ENCODE measurements at regions not wholly inside any gene's neighbourhood (a gene's known extent, or its start where the extent isn't known, plus 50 kb on each side); places are given as distances from the start of the nearest gene placed in this dataset.

GRCh38 chr10:78178940-78179339 is 145.3 kb downstream of the RPS24 start:
- no peaks in the 10 kb centered on the region for H3K9me3 ChIP-seq (ENCODE audit: control extremely low read depth in 1 of 3, control insufficient read depth in 2 of 3, insufficient read depth in 1 of 3, low read length in 2 of 3)
- H3K4me3 ChIP-seq (ENCODE audit: control extremely low read depth in 1 of 5, extremely low read depth in 1 of 5, insufficient read depth in 1 of 5, low read depth in 2 of 5, low read length in 4 of 5): no peak overlapping the region
- H3K9me3 Mint-ChIP-seq (ENCODE audit: insufficient read depth): no peaks in the 10 kb centered on the region
- H3K27ac Mint-ChIP-seq: no peak overlapping the region
- no peak for TF ChIP-seq EZH2 (IDR thresholded peaks at IDR 0.05; ENCODE audit: borderline replicate concordance, insufficient read depth, low read depth, low read length, poor library complexity, severe bottlenecking)
- TF ChIP-seq CTCF (IDR thresholded peaks at IDR 0.05): no peak
- no peak overlapping the region for H3K9ac ChIP-seq (ENCODE audit: low read length)
- POLR2A ChIA-PET: no interaction called here
- H3K4me1 Mint-ChIP-seq: no peaks in the 10 kb centered on the region
- ATAC-seq (ENCODE audit: low read depth): no peak
- H3K27me3 Mint-ChIP-seq: peaks cover 14% of the 10 kb centered on the region
- H3K4me2 ChIP-seq (replicated peaks; ENCODE audit: low read depth, low read length, poor library complexity, severe bottlenecking): no peak overlapping the region
- no peaks in the 10 kb centered on the region for H3K4me1 ChIP-seq (ENCODE audit: control insufficient read depth in 2 of 2, insufficient read depth in 2 of 2, low read length in 2 of 2)
- H3K4me3 Mint-ChIP-seq: no peak overlapping the region
- intact Hi-C loops (cut with micrococcal nuclease): no loop called here
- no peak overlapping the region for H2AFZ ChIP-seq (ENCODE audit: insufficient read depth, low read depth, low read length, poor library complexity, severe bottlenecking)
- DNase-seq: no peak
- CTCF ChIA-PET: interaction anchor here (1.4 kb wide), 1 partner anchor 12 kb away, joined by 3 read pairs; no protein-coding TSS in a partner anchor
- H3K27ac ChIP-seq (ENCODE audit: low read length in 2 of 2): no peak overlapping the region
- H3K79me2 ChIP-seq (ENCODE audit: control insufficient read depth, insufficient read depth, low read length): no peaks in the 10 kb centered on the region
- no peaks in the 10 kb centered on the region for H3K27me3 ChIP-seq (replicated peaks in 1 of 4; ENCODE audit: control extremely low read depth in 1 of 4, control insufficient read depth in 3 of 4, insufficient read depth in 4 of 4, low read length in 3 of 4)
- WGBS (ENCODE audit: insufficient coverage): 82% methylated on average over 5 of the region's 7 CpGs
- no peaks in the 10 kb centered on the region for H3K36me3 ChIP-seq (replicated peaks in 1 of 2; ENCODE audit: control extremely low read depth in 1 of 2, control insufficient read depth in 1 of 2, extremely low read depth in 1 of 2, insufficient read depth in 2 of 2, low read length in 1 of 2)
- no peaks in the 10 kb centered on the region for H4K20me1 ChIP-seq (ENCODE audit: control insufficient read depth, insufficient read depth, low read length, poor library complexity, severe bottlenecking)

GRCh38 chr10:78179886-78180705 is 146.4 kb downstream of the RPS24 start:
- no peaks in the 10 kb centered on the region for H3K4me1 Mint-ChIP-seq
- Histone ChIP-seq H3K9me3 (ENCODE audit: control extremely low read depth in 1 of 3, control insufficient read depth in 2 of 3, insufficient read depth in 1 of 3, low read length in 2 of 3) (no peaks in the 10 kb centered on the region), H3K4me2 (replicated peaks; ENCODE audit: low read depth, low read length, poor library complexity, severe bottlenecking) (no peak overlapping the region), H3K9ac (ENCODE audit: low read length) (no peak overlapping the region), H3K4me1 (ENCODE audit: control insufficient read depth in 2 of 2, insufficient read depth in 2 of 2, low read length in 2 of 2) (no peaks in the 10 kb centered on the region), H3K27me3 (replicated peaks in 1 of 4; ENCODE audit: control extremely low read depth in 1 of 4, control insufficient read depth in 3 of 4, insufficient read depth in 4 of 4, low read length in 3 of 4) (no peaks in the 10 kb centered on the region), H3K27ac (ENCODE audit: low read length in 2 of 2) (no peak overlapping the region), H2AFZ (ENCODE audit: insufficient read depth, low read depth, low read length, poor library complexity, severe bottlenecking) (no peak overlapping the region), H3K4me3 (ENCODE audit: control extremely low read depth in 1 of 5, extremely low read depth in 1 of 5, insufficient read depth in 1 of 5, low read depth in 2 of 5, low read length in 4 of 5) (no peak overlapping the region), H4K20me1 (ENCODE audit: control insufficient read depth, insufficient read depth, low read length, poor library complexity, severe bottlenecking) (no peaks in the 10 kb centered on the region), H3K79me2 (ENCODE audit: control insufficient read depth, insufficient read depth, low read length) (no peaks in the 10 kb centered on the region), H3K36me3 (replicated peaks in 1 of 2; ENCODE audit: control extremely low read depth in 1 of 2, control insufficient read depth in 1 of 2, extremely low read depth in 1 of 2, insufficient read depth in 2 of 2, low read length in 1 of 2) (no peaks in the 10 kb centered on the region)
- WGBS (ENCODE audit: insufficient coverage): 81% methylated on average over 16 of the region's 22 CpGs
- peaks cover 14% of the 10 kb centered on the region for H3K27me3 Mint-ChIP-seq
- DNase-seq: no peak
- CTCF ChIA-PET: interaction anchor here (1.4 kb wide), 1 partner anchor 13 kb away, joined by 3 read pairs; no protein-coding TSS in a partner anchor
- no peak overlapping the region for H3K4me3 Mint-ChIP-seq
- no peak overlapping the region for H3K27ac Mint-ChIP-seq
- intact Hi-C loops (cut with micrococcal nuclease): no loop called here
- TF ChIP-seq CTCF (IDR thresholded peaks at IDR 0.05): no peak
- TF ChIP-seq EZH2 (IDR thresholded peaks at IDR 0.05; ENCODE audit: borderline replicate concordance, insufficient read depth, low read depth, low read length, poor library complexity, severe bottlenecking): no peak
- POLR2A ChIA-PET: no interaction called here
- no peak for ATAC-seq (ENCODE audit: low read depth)
- no peaks in the 10 kb centered on the region for H3K9me3 Mint-ChIP-seq (ENCODE audit: insufficient read depth)
